HepG2 (cell line): ENCODE measurements at regions not wholly inside any gene's neighbourhood (a gene's known extent, or its start where the extent isn't known, plus 50 kb on each side); places are given as distances from the start of the nearest gene placed in this dataset.

Experiments
- ATAC-seq: fragments of 200-7000 bp; cut with Tn5 transposase; 3 replicates; pipeline ENCODE4 v1.9.1; 2020; ENCODE audit warnings: mild to moderate bottlenecking, moderate library complexity
- BruUV-seq: library from RNA; stranded (reverse); fragments of 400-500 nt; replicated peaks from 2 replicates; lab custom pipeline; 2021; lab: Mats Ljungman, UMichigan
- CTCF ChIA-PET: fragments of 300-600 bp; formaldehyde crosslinking; extraction: SDS; loops from one replicate; lab custom pipeline; 2021; ENCODE audit warnings: low total read pairs, inconsistent platforms, low intra/inter-chr PET ratio; lab: Yijun Ruan, JAX
- POLR2A ChIA-PET: fragments of 350-600 bp; sonication (Branson Sonifier 250); formaldehyde crosslinking; loops from one replicate; lab custom pipeline; 2020; ENCODE audit warnings: antibody characterized with exemption, inconsistent platforms; lab: Yijun Ruan, JAX
- DNase-seq: peaks from one replicate; pipeline ENCODE4 v3.0.0-alpha.2; 2015; ENCODE audit warnings: low spot score
- FAIRE-seq: peaks from 3 replicates; lab custom pipeline; 2011; peaks lifted over from hg19 to GRCh38; lab: Jason Lieb, UNC
- H2AFZ ChIP-seq: one replicate; pipeline ENCODE4 v1.6.1; 2011; ENCODE audit warnings: low read length, inconsistent platforms
- H3K27ac ChIP-seq: fragments of 300-600 bp; 3 replicates; pipeline ENCODE4 v1.8.0; 2011; ENCODE audit warnings: mixed run types, mild to moderate bottlenecking, mixed read lengths, low read length, inconsistent platforms; ENCODE audit not compliant: insufficient read depth; ENCODE audit errors: extremely low read length
- H3K27me3 ChIP-seq, 2 experiments: fragments of 200-600 bp in 1 of 2; 2 replicates in 1 of 2; 3 replicates in 1 of 2; pipeline versions ENCODE4 v1.6.0 to v1.8.0; 2011; ENCODE audit warnings: low read length in 2 of 2, mild to moderate bottlenecking in 2 of 2, moderate library complexity in 2 of 2, inconsistent platforms in 1 of 2; ENCODE audit not compliant: insufficient read depth in 2 of 2, control insufficient read depth in 1 of 2
- H3K36me3 ChIP-seq, 2 experiments: fragments of 200-600 bp in 1 of 2; replicated peaks in 1 of 2; 2 replicates in 1 of 2; 3 replicates in 1 of 2; pipeline versions ENCODE4 v1.5.1 to v1.8.0; 2011; ENCODE audit warnings: low read length in 2 of 2, inconsistent platforms in 1 of 2; ENCODE audit not compliant: insufficient read depth in 2 of 2, control insufficient read depth in 1 of 2
- H3K4me1 ChIP-seq: 2 replicates; pipeline ENCODE4 v1.5.1; 2012; ENCODE audit warnings: low read length, inconsistent platforms; ENCODE audit not compliant: insufficient read depth
- H3K4me2 ChIP-seq: 2 replicates; pipeline ENCODE4 v1.6.0; 2011; ENCODE audit warnings: low read depth, low read length, inconsistent platforms
- H3K4me3 ChIP-seq, 3 experiments: fragments of 200-600 bp in 1 of 3; sonication (generic), shearing (Covaris generic) in 1 of 3; replicated peaks in 1 of 3; 2 replicates each; pipeline ENCODE4 v1.5.1; 2011 to 2016; ENCODE audit warnings: low read length in 3 of 3, inconsistent platforms in 2 of 3, low read depth in 2 of 3, mild to moderate bottlenecking in 2 of 3, control low read depth in 1 of 3, mixed read lengths in 1 of 3; ENCODE audit not compliant: insufficient read depth in 1 of 3
- H3K79me2 ChIP-seq: one replicate; pipeline ENCODE4 v1.6.1; 2011; ENCODE audit warnings: low read length, inconsistent platforms; ENCODE audit not compliant: insufficient read depth
- H3K9ac ChIP-seq: 2 replicates; pipeline ENCODE4 v1.6.0; 2011; ENCODE audit warnings: mild to moderate bottlenecking, low read depth, low read length, inconsistent platforms; ENCODE audit not compliant: insufficient read depth
- H3K9me3 ChIP-seq: 2 replicates; pipeline ENCODE4 v1.5.1; 2012; ENCODE audit warnings: mild to moderate bottlenecking, low read length
- H4K20me1 ChIP-seq: 2 replicates; pipeline ENCODE4 v1.6.0; 2011; ENCODE audit warnings: inconsistent platforms, mild to moderate bottlenecking, low read length, moderate library complexity; ENCODE audit not compliant: insufficient read depth
- CENPX ChIP-seq: sonication (generic); formaldehyde crosslinking; IDR thresholded peaks from 2 replicates; pipeline ENCODE4 v1.9.0; 2021; ENCODE audit warnings: mild to moderate bottlenecking, missing genetic modification reagents, moderate library complexity
- CHCHD3 ChIP-seq: sonication (generic); formaldehyde crosslinking; IDR thresholded peaks from 2 replicates; pipeline ENCODE4 v1.8.0; 2022; ENCODE audit warnings: mild to moderate bottlenecking, missing genetic modification reagents, moderate library complexity
- FOXP1 ChIP-seq, 2 experiments: fragments of 450-650 bp in 1 of 2; IDR thresholded peaks; 2 replicates each; pipeline ENCODE4 v1.6.1; 2017 to 2018; ENCODE audit warnings: antibody characterized with exemption in 1 of 2
- HNF4A ChIP-seq: sonication (generic); formaldehyde crosslinking; IDR thresholded peaks from 2 replicates; pipeline ENCODE4 v1.4.0; 2020; ENCODE audit warnings: missing genetic modification reagents
- MIER3 ChIP-seq: IDR thresholded peaks from 2 replicates; pipeline ENCODE4 v1.6.1; 2016; ENCODE audit warnings: missing compliant biosample characterization, borderline replicate concordance
- PLRG1 ChIP-seq: fragments of 450-650 bp; conservative IDR thresholded peaks from 2 replicates; pipeline ENCODE4 v1.6.1; 2016
- SATB2 ChIP-seq: sonication (generic); formaldehyde crosslinking; IDR thresholded peaks from 2 replicates; pipeline ENCODE4 v1.5.0; 2020; ENCODE audit warnings: missing genetic modification reagents
- TBP ChIP-seq: sonication (generic); formaldehyde crosslinking; IDR thresholded peaks from 2 replicates; pipeline ENCODE4 v1.5.0; 2020; ENCODE audit warnings: missing genetic modification reagents
- ZGPAT ChIP-seq: IDR thresholded peaks from 2 replicates; pipeline ENCODE4 v1.6.1; 2016; ENCODE audit warnings: mild to moderate bottlenecking
- ZHX1 ChIP-seq: sonication (generic); formaldehyde crosslinking; IDR thresholded peaks from 2 replicates; pipeline ENCODE4 v1.8.1; 2022; ENCODE audit warnings: low read depth, mild to moderate bottlenecking, missing genetic modification reagents
- ZNF354B ChIP-seq: sonication (generic); formaldehyde crosslinking; IDR thresholded peaks from 2 replicates; pipeline ENCODE4 v1.8.0; 2022; ENCODE audit warnings: mild to moderate bottlenecking, missing genetic modification reagents
- ZXDC ChIP-seq: sonication (generic); formaldehyde crosslinking; IDR thresholded peaks from 2 replicates; pipeline ENCODE4 v1.5.0; 2020; ENCODE audit warnings: mild to moderate bottlenecking, missing genetic modification reagents
- WGBS: methylation state at CpG from one replicate; pipeline ENCODE4 v1.1.6; 2017; ENCODE audit warnings: low lambda C conversion rate; 5-methylcytosine and 5-hydroxymethylcytosine counted together
- in situ Hi-C: cut with HindIII; loops from 2 replicates; pipeline ENCODE4 v1.10.0; 2017; ENCODE audit warnings: low pct_unique_long_range_greater_than_20kb; ENCODE audit not compliant: extremely low pct_ligation_motif_present
- intact Hi-C: fragments of 100-400 bp; cut with micrococcal nuclease; formaldehyde crosslinking; loops from one replicate; pipeline ENCODE4 v1.10.0; 2022; ENCODE audit not compliant: unreplicated experiment

- H3K4me3 ChIP-seq, result no peak overlapping the region
- ATAC-seq (no peak), DNase-seq (no peak), FAIRE-seq (no peak)
- H3K4me1 ChIP-seq, result peaks cover 8% of the 10 kb centered on the region; the same call in 1 of the 2 replicates
- ChIA-PET POLR2A (no interaction called here), CTCF (no interaction called here)
- TF ChIP-seq CENPX (CRISPR knock-in tag) (no peak), TBP (CRISPR knock-in tag) (no peak)
- H4K20me1 ChIP-seq, result no peaks in the 10 kb centered on the region
- intact Hi-C loops, result no loop called here
- no peak overlapping the region for H2AFZ ChIP-seq
- no peak overlapping the region for H3K4me2 ChIP-seq
- H3K9ac ChIP-seq, result no peak overlapping the region
- 18% methylated on average over 4 of the region's 4 CpGs for WGBS
- H3K9me3 ChIP-seq, result no peaks in the 10 kb centered on the region
- no TSS peak for BruUV-seq
- H3K27me3 ChIP-seq, result peaks cover 0 to 5% of the 10 kb centered on the region in 2 experiments; a peak in 1 of 5 replicates
- no peak overlapping the region for H3K27ac ChIP-seq
- no peaks in the 10 kb centered on the region for H3K79me2 ChIP-seq
- H3K36me3 ChIP-seq, result no peaks in the 10 kb centered on the region
- in situ Hi-C loops, result no loop called here
These were observed 126.1 kb upstream of the CTAGE1 start for GRCh38 chr18:22543769-22544168.

GRCh38 chr18:22544626-22545025, 126.9 kb upstream of the CTAGE1 start:
- no peak overlapping the region for H3K4me2 ChIP-seq
- H4K20me1 ChIP-seq, result no peaks in the 10 kb centered on the region
- no peaks in the 10 kb centered on the region for H3K36me3 ChIP-seq
- H3K79me2 ChIP-seq, result no peaks in the 10 kb centered on the region
- H2AFZ ChIP-seq, result no peak overlapping the region
- H3K9me3 ChIP-seq, result no peaks in the 10 kb centered on the region
- BruUV-seq, result no TSS peak
- intact Hi-C loops (no loop called here), in situ Hi-C loops (no loop called here)
- no peak overlapping the region for H3K27ac ChIP-seq
- POLR2A ChIA-PET, result no interaction called here
- no peak overlapping the region for H3K9ac ChIP-seq
- no peak overlapping the region for H3K4me3 ChIP-seq
- H3K27me3 ChIP-seq, result peaks cover 0 to 7% of the 10 kb centered on the region in 2 experiments; a peak in 2 of 5 replicates
- CTCF ChIA-PET, result no interaction called here
- no peak for DNase-seq
- no peak for FAIRE-seq
- no peak for ATAC-seq
- peaks cover 8% of the 10 kb centered on the region; the same call in 1 of the 2 replicates for H3K4me1 ChIP-seq
- 32% methylated on average over 4 of the region's 4 CpGs for whole genome bisulfite sequencing
- TF ChIP-seq ZXDC (CRISPR knock-in tag) (no peak), PLRG1 (no peak), CHCHD3 (CRISPR knock-in tag) (no peak), HNF4A (CRISPR knock-in tag) (no peak), MIER3 (CRISPR knock-in tag) (no peak), ZHX1 (CRISPR knock-in tag) (no peak), SATB2 (CRISPR knock-in tag) (no peak), ZNF354B (CRISPR knock-in tag) (no peak), ZGPAT (CRISPR knock-in tag) (no peak), FOXP1 (IDR thresholded peaks at IDR 0.05) (no peak), FOXP1 (CRISPR knock-in tag; IDR thresholded peaks at IDR 0.05) (no peak)
